ENCODE measurements at regions not wholly inside any gene's neighbourhood (a gene's known extent, or its start where the extent isn't known, plus 50 kb on each side); places are given as distances from the start of the nearest gene placed in this dataset.

DNA sequence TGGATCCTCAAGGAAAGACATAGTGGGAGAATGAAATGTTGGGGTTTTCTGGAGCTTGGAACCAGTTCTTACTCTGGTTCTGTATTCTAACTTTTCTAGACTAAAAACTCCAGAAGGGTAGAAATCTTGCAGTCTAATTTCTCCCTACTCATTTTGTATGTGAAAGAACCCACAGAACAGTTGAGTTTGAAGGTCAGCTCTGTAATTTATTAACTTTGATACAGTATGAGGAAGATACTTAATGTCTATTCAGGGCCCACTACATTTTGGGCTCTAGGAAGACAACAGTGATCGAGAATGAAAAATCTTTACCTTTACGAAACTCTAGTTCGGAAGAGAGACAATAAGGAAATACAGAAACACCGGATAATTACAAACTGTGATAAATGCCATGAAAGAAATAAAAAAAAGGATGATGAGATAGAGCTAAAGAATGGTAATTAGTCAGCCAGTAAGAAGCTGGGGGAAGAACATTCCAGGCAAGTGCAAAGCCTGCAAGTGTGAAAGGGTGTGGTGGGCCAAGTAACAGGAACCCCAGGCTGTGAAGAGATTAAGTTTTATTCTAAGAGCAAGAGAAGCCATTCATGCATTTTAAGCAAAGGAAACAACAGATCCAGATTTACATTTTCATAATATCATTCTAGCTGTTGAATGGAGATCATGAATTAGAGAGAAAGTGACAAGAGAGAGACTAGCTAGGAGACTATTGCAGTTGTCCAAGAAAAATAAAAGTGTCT lies 159.9 kb upstream of the HMCN1 start:
- CTCF ChIA-PET = no interaction called here
- POLR2A ChIA-PET = interaction anchor here (0.6 kb wide), 1 partner anchor 258 kb away, joined by 3 read pairs; no protein-coding TSS in a partner anchor
- no peak for DNase-seq (ENCODE audit: extremely low spot score)
- TF ChIP-seq TARDBP (IDR thresholded peaks at IDR 0.05) (no peak), BHLHE40 (IDR thresholded peaks at IDR 0.05; ENCODE audit: borderline replicate concordance) (no peak), FOXM1 (IDR thresholded peaks at IDR 0.05; ENCODE audit: borderline replicate concordance) (no peak), ZNF384 (IDR thresholded peaks at IDR 0.05) (no peak), ELF4 (IDR thresholded peaks at IDR 0.05) (no peak), NFRKB (IDR thresholded peaks at IDR 0.05) (no peak), CTBP1 (IDR thresholded peaks at IDR 0.05; ENCODE audit: borderline replicate concordance) (no peak), ARNT (IDR thresholded peaks at IDR 0.05) (no peak), PKNOX1 (IDR thresholded peaks at IDR 0.05) (no peak), L3MBTL2 (conservative IDR thresholded peaks at IDR 0.05) (no peak), HDGF (IDR thresholded peaks at IDR 0.05; ENCODE audit: borderline replicate concordance) (no peak), LEF1 (IDR thresholded peaks at IDR 0.05; ENCODE audit: borderline replicate concordance) (no peak), SUZ12 (IDR thresholded peaks at IDR 0.05) (no peak), FOXA1 (IDR thresholded peaks at IDR 0.05) (no peak), FOXK2 (IDR thresholded peaks at IDR 0.05) (no peak), SP1 (IDR thresholded peaks at IDR 0.05) (no peak)

- no peak for DNase-seq (ENCODE audit: extremely low spot score)
- CTCF ChIA-PET = interaction anchor here (0.8 kb wide), 1 partner anchor 23 kb away, joined by 3 read pairs; no protein-coding TSS in a partner anchor
- TF ChIP-seq LEF1 (IDR thresholded peaks at IDR 0.05; ENCODE audit: borderline replicate concordance) (no peak), FOXM1 (IDR thresholded peaks at IDR 0.05; ENCODE audit: borderline replicate concordance) (no peak), BHLHE40 (IDR thresholded peaks at IDR 0.05; ENCODE audit: borderline replicate concordance) (no peak), PKNOX1 (IDR thresholded peaks at IDR 0.05) (no peak), CTBP1 (IDR thresholded peaks at IDR 0.05; ENCODE audit: borderline replicate concordance) (no peak), SUZ12 (IDR thresholded peaks at IDR 0.05) (no peak), L3MBTL2 (conservative IDR thresholded peaks at IDR 0.05) (no peak), HDGF (IDR thresholded peaks at IDR 0.05; ENCODE audit: borderline replicate concordance) (no peak), FOXK2 (IDR thresholded peaks at IDR 0.05) (no peak), SP1 (IDR thresholded peaks at IDR 0.05) (no peak), TARDBP (IDR thresholded peaks at IDR 0.05) (no peak), FOXA1 (IDR thresholded peaks at IDR 0.05) (no peak), ARNT (IDR thresholded peaks at IDR 0.05) (no peak), ELF4 (IDR thresholded peaks at IDR 0.05) (no peak), NFRKB (IDR thresholded peaks at IDR 0.05) (no peak), ZNF384 (IDR thresholded peaks at IDR 0.05) (no peak)
- POLR2A ChIA-PET = interaction anchor here (0.6 kb wide), 1 partner anchor 258 kb away, joined by 3 read pairs; no protein-coding TSS in a partner anchor
Measured at GRCh38 chr1:185573677-185574076, 160.5 kb upstream of the HMCN1 start.

DNA sequence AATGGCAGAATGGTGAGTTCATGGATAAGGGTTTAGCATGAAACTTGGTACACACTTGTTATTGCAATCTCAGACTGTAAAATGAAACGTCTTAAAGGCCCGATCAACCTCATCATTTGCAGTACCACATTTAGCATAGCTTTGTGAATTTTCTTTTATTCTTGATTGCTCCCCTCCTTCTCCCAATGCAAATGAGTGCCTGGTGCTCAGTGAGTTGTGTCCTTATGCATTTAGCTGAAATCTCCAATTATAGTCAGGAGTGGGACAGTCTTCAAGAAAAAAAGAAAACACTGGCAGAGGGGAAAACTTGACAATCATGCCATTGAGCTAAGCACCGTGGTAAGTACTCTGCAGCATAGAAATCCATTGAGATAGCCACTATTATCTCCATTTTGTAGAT lies 161.0 kb upstream of the HMCN1 start:
- no peak for DNase-seq (ENCODE audit: extremely low spot score)
- POLR2A ChIA-PET = interaction anchor here (0.6 kb wide), 1 partner anchor 359 kb away, joined by 3 read pairs; no protein-coding TSS in a partner anchor
- TF ChIP-seq ARNT (IDR thresholded peaks at IDR 0.05) (no peak), LEF1 (IDR thresholded peaks at IDR 0.05; ENCODE audit: borderline replicate concordance) (no peak), CTBP1 (IDR thresholded peaks at IDR 0.05; ENCODE audit: borderline replicate concordance) (no peak), HDGF (IDR thresholded peaks at IDR 0.05; ENCODE audit: borderline replicate concordance) (no peak), FOXA1 (IDR thresholded peaks at IDR 0.05) (no peak), PKNOX1 (IDR thresholded peaks at IDR 0.05) (no peak), FOXK2 (IDR thresholded peaks at IDR 0.05) (no peak)
- CTCF ChIA-PET = interaction anchor here (0.8 kb wide), 1 partner anchor 23 kb away, joined by 3 read pairs; no protein-coding TSS in a partner anchor

DNA sequence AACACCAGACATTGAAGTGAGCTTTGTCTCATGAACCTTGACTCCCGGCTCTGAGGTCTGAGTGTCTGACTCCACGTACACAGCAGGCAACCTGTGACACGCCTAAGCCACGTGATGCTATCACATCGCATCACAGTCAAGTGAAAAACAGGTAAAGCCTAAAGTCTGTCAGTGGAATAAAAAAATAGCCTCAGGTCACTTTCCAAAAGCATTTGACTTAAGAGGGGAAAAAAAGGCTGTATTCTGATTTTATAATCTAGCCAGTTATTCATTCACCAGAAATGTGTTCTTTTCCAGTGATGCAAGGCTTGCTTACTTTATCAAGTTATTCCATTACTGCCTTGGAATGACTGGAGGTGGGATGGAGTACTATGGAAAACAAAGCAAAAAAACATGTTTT lies 163.2 kb upstream of the HMCN1 start:
- DNase-seq (ENCODE audit: extremely low spot score) = no peak
- POLR2A ChIA-PET = no interaction called here
- CTCF ChIA-PET = no interaction called here
- TF ChIP-seq FOXM1 (IDR thresholded peaks at IDR 0.05; ENCODE audit: borderline replicate concordance) = no peak
- no peak for TF ChIP-seq L3MBTL2 (conservative IDR thresholded peaks at IDR 0.05)
- TF ChIP-seq CTBP1 (IDR thresholded peaks at IDR 0.05; ENCODE audit: borderline replicate concordance) = no peak
- no peak for TF ChIP-seq PKNOX1 (IDR thresholded peaks at IDR 0.05)
- no peak for TF ChIP-seq SUZ12 (IDR thresholded peaks at IDR 0.05)
- no peak for TF ChIP-seq ARNT (IDR thresholded peaks at IDR 0.05)
- TF ChIP-seq SP1 (IDR thresholded peaks at IDR 0.05) = no peak
- no peak for TF ChIP-seq LEF1 (IDR thresholded peaks at IDR 0.05; ENCODE audit: borderline replicate concordance)

DNA sequence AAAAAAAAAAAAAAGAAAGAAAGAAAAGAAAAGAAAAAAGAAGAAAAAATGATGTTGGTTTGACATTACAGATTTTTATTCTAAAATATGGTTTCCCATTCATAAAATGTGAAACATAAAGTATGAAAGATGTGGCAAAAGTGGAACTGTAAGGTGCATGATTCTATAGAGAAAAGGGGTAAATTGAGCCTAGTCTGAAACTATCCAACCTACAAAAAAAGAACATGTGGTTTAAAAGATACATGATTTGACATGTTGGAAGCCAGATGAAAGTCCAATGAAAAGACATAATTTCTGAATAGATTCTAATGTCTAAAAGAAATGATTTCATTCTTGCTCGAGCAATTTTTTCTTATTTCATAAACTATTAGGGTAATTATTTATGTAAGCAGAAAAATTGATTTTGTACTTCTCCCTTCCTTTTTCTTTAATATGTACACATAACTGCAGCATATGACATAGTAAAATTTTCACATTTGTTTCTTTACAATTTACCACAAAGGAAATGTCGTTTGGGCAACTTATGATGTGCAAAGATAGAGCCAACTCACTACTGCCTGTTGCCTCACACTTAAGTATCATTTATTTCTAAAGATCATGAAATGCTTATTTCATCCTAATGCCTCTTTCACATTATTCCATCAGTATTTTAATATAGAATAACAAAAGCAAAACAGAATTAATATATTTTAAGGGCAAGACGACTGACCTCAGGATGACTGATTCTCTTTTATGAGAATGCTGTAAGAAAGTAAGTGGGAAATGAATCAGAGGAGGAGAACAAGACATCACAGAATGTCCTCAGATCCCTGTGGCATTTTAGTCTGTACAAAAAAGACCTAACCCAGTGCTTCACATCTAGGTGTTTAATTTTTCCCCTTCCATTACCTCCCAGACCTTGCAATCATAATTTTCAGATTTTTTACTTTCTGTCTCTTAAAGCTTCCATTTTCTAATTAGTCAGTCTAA lies 165.8 kb upstream of the HMCN1 start:
- no peak for DNase-seq (ENCODE audit: extremely low spot score)
- ChIA-PET CTCF (no interaction called here), POLR2A (no interaction called here)
- TF ChIP-seq FOXK2 (IDR thresholded peaks at IDR 0.05) (no peak), SUZ12 (IDR thresholded peaks at IDR 0.05) (no peak), HDGF (IDR thresholded peaks at IDR 0.05; ENCODE audit: borderline replicate concordance) (no peak), LEF1 (IDR thresholded peaks at IDR 0.05; ENCODE audit: borderline replicate concordance) (no peak), CTBP1 (IDR thresholded peaks at IDR 0.05; ENCODE audit: borderline replicate concordance) (no peak), ZNF384 (IDR thresholded peaks at IDR 0.05) (no peak), NFRKB (IDR thresholded peaks at IDR 0.05) (no peak), ELF4 (IDR thresholded peaks at IDR 0.05) (no peak), PKNOX1 (IDR thresholded peaks at IDR 0.05) (no peak), ARNT (IDR thresholded peaks at IDR 0.05) (no peak), L3MBTL2 (conservative IDR thresholded peaks at IDR 0.05) (no peak)
